WTC11 (cell line): ENCODE measurements at regions not wholly inside any gene's neighbourhood (a gene's known extent, or its start where the extent isn't known, plus 50 kb on each side); places are given as distances from the start of the nearest gene placed in this dataset.

ENCODE experiments used
- ATAC-seq: fragments of 200-7000 bp; cut with Tn5 transposase; 2 replicates; pipeline ENCODE4 v1.10.0; 2021; ENCODE audit warnings: mild to moderate bottlenecking, moderate library complexity
- CTCF ChIA-PET: fragments of 300-600 bp; sonication (Branson Sonifier 250); formaldehyde crosslinking; loops from one replicate; lab custom pipeline; 2021; ENCODE audit warnings: antibody characterized with exemption; lab: Charles Lee
- POLR2A ChIA-PET: fragments of 350-600 bp; sonication (Branson Sonifier 250); formaldehyde crosslinking; loops from one replicate; lab custom pipeline; 2021; ENCODE audit warnings: antibody characterized with exemption; lab: Charles Lee
- DNase-seq: peaks from one replicate; pipeline ENCODE4 v3.0.0; 2021; ENCODE audit warnings: low spot score
- H3K27ac Mint-ChIP-seq: 2 replicates; pipeline ENCODE4 v1.8.0; 2021; ENCODE audit warnings: mixed read lengths
- H3K27me3 Mint-ChIP-seq: 2 replicates; pipeline ENCODE4 v1.8.0; 2021; ENCODE audit warnings: low read depth, mild to moderate bottlenecking, moderate library complexity, mixed read lengths
- H3K36me3 Mint-ChIP-seq: 2 replicates; pipeline ENCODE4 v1.8.0; 2021; ENCODE audit warnings: mixed read lengths
- H3K4me1 Mint-ChIP-seq: 2 replicates; pipeline ENCODE4 v1.8.0; 2022; ENCODE audit warnings: mixed read lengths
- H3K4me3 Mint-ChIP-seq: 2 replicates; pipeline ENCODE4 v1.8.0; 2021; ENCODE audit warnings: mild to moderate bottlenecking, moderate library complexity, mixed read lengths
- H3K9me3 Mint-ChIP-seq: 2 replicates; pipeline ENCODE4 v1.8.0; 2021; ENCODE audit warnings: mixed read lengths
- CREB1 ChIP-seq: sonication (generic); formaldehyde crosslinking; IDR thresholded peaks from 2 replicates; pipeline ENCODE4 v1.8.0; 2023; ENCODE audit warnings: mild to moderate bottlenecking, missing genetic modification reagents
- E2F4 ChIP-seq: sonication (generic); formaldehyde crosslinking; IDR thresholded peaks from 2 replicates; pipeline ENCODE4 v1.8.1; 2022; ENCODE audit warnings: low read depth, mild to moderate bottlenecking, moderate library complexity, missing genetic modification reagents, borderline replicate concordance
- FOXJ3 ChIP-seq: sonication (generic); formaldehyde crosslinking; IDR thresholded peaks from 2 replicates; pipeline ENCODE4 v1.9.0; 2021; ENCODE audit warnings: missing genetic modification reagents, mild to moderate bottlenecking, borderline replicate concordance
- FOXK1 ChIP-seq: sonication (generic); formaldehyde crosslinking; IDR thresholded peaks from 2 replicates; pipeline ENCODE4 v1.8.0; 2022; ENCODE audit warnings: mild to moderate bottlenecking, moderate library complexity, missing genetic modification reagents
- KAT7 ChIP-seq: sonication (generic); formaldehyde crosslinking; IDR thresholded peaks from 2 replicates; pipeline ENCODE4 v1.8.1; 2023; ENCODE audit warnings: missing genetic modification reagents, mild to moderate bottlenecking, borderline replicate concordance
- MLX ChIP-seq: sonication (generic); formaldehyde crosslinking; IDR thresholded peaks from 2 replicates; pipeline ENCODE4 v1.8.1; 2023; ENCODE audit warnings: mild to moderate bottlenecking, missing genetic modification reagents, moderate library complexity
- NFATC4 ChIP-seq: fragments of 250-450 bp; sonication (Bioruptor Pico); IDR thresholded peaks from 2 replicates; pipeline ENCODE4 v1.9.0; 2021; ENCODE audit warnings: mild to moderate bottlenecking
- NR1H2 ChIP-seq: sonication (generic); formaldehyde crosslinking; IDR thresholded peaks from 2 replicates; pipeline ENCODE4 v1.9.0; 2021; ENCODE audit warnings: mild to moderate bottlenecking, moderate library complexity, missing genetic modification reagents
- NR3C1 ChIP-seq: sonication (generic); formaldehyde crosslinking; conservative IDR thresholded peaks from 2 replicates; pipeline ENCODE4 v1.8.1; 2023; ENCODE audit warnings: low read depth, mild to moderate bottlenecking, missing genetic modification reagents
- RELA ChIP-seq: sonication (generic); formaldehyde crosslinking; IDR thresholded peaks from 2 replicates; pipeline ENCODE4 v1.8.1; 2022; ENCODE audit warnings: missing genetic modification reagents, mild to moderate bottlenecking, borderline replicate concordance
- SMAD3 ChIP-seq: sonication (generic); formaldehyde crosslinking; IDR thresholded peaks from 2 replicates; pipeline ENCODE4 v1.8.0; 2022; ENCODE audit warnings: missing genetic modification reagents, mild to moderate bottlenecking, borderline replicate concordance
- ZNF425 ChIP-seq: fragments of 250-450 bp; sonication (Bioruptor Pico); conservative IDR thresholded peaks from 2 replicates; pipeline ENCODE4 v1.9.0; 2021; ENCODE audit warnings: mild to moderate bottlenecking
- TF ChIP-seq, protein P1 (sequence below): sonication (generic); formaldehyde crosslinking; IDR thresholded peaks from 2 replicates; pipeline ENCODE4 v1.8.0; 2023; ENCODE audit warnings: missing genetic modification reagents
- TF ChIP-seq, protein P2 (sequence below): sonication (generic); formaldehyde crosslinking; IDR thresholded peaks from 2 replicates; pipeline ENCODE4 v1.8.1; 2022; ENCODE audit warnings: missing genetic modification reagents, borderline replicate concordance
- TF ChIP-seq, protein P3 (sequence below): sonication (generic); formaldehyde crosslinking; IDR thresholded peaks from 2 replicates; pipeline ENCODE4 v1.8.1; 2023; ENCODE audit warnings: mild to moderate bottlenecking, missing genetic modification reagents, moderate library complexity
- TF ChIP-seq, protein P4 (sequence below): sonication (generic); formaldehyde crosslinking; IDR thresholded peaks from 2 replicates; pipeline ENCODE4 v1.8.0; 2022; ENCODE audit warnings: mild to moderate bottlenecking, missing genetic modification reagents

DNA sequence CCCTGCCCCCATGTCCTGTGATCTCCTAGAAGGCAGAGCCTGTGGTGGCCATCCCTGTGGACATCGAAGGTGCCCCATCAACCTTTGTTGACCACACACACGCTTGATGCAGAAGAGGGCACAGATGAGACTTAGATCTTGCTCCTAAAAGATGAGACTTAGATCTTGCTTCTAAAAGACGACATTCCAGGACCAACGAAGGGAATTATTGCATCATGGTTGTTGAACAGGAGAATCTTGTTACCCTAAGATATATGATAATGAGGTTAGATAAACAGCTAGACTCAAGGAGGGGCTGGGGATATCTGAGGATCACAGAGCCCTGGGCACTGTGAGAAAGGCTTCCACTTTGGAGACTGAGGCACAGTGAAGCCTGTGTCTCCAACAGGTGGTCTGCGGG, 91.1 kb upstream of the WSCD2 start (continued):
- TF ChIP-seq E2F4 (CRISPR knock-in tag) (no peak), NR1H2 (no peak), NFATC4 (CRISPR knock-in tag) (no peak), MLX (no peak)
- TF ChIP-seq, protein P1, sequence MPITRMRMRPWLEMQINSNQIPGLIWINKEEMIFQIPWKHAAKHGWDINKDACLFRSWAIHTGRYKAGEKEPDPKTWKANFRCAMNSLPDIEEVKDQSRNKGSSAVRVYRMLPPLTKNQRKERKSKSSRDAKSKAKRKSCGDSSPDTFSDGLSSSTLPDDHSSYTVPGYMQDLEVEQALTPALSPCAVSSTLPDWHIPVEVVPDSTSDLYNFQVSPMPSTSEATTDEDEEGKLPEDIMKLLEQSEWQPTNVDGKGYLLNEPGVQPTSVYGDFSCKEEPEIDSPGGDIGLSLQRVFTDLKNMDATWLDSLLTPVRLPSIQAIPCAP (CRISPR knock-in tag): no peak

GRCh38 chr12:108039794-108040193, 89.3 kb upstream of the WSCD2 start:
- DNase-seq (no peak), ATAC-seq (no peak)
- no peak overlapping the region for H3K27ac Mint-ChIP-seq
- H3K27me3 Mint-ChIP-seq: peaks cover 19% of the 10 kb centered on the region
- H3K4me1 Mint-ChIP-seq: no peaks in the 10 kb centered on the region
- ChIA-PET CTCF (interaction anchor here (1.7 kb wide), 1 partner anchor 47 kb away, joined by 7 read pairs; no protein-coding TSS in a partner anchor), POLR2A (no interaction called here)
- no peaks in the 10 kb centered on the region for H3K36me3 Mint-ChIP-seq
- no peak overlapping the region for H3K4me3 Mint-ChIP-seq
- H3K9me3 Mint-ChIP-seq: no peaks in the 10 kb centered on the region
- TF ChIP-seq, protein P2, sequence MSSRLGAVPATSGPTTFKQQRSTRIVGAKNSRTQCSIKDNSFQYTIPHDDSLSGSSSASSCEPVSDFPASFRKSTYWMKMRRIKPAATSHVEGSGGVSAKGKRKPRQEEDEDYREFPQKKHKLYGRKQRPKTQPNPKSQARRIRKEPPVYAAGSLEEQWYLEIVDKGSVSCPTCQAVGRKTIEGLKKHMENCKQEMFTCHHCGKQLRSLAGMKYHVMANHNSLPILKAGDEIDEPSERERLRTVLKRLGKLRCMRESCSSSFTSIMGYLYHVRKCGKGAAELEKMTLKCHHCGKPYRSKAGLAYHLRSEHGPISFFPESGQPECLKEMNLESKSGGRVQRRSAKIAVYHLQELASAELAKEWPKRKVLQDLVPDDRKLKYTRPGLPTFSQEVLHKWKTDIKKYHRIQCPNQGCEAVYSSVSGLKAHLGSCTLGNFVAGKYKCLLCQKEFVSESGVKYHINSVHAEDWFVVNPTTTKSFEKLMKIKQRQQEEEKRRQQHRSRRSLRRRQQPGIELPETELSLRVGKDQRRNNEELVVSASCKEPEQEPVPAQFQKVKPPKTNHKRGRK (CRISPR knock-in tag): no peak
- TF ChIP-seq CREB1 (CRISPR knock-in tag) (no peak), MLX (no peak), FOXK1 (no peak), KAT7 (CRISPR knock-in tag) (no peak), ZNF425 (no peak), FOXJ3 (CRISPR knock-in tag) (no peak), NR1H2 (no peak), NR3C1 (CRISPR knock-in tag) (no peak), SMAD3 (CRISPR knock-in tag) (no peak), RELA (no peak)
- TF ChIP-seq, protein P3, sequence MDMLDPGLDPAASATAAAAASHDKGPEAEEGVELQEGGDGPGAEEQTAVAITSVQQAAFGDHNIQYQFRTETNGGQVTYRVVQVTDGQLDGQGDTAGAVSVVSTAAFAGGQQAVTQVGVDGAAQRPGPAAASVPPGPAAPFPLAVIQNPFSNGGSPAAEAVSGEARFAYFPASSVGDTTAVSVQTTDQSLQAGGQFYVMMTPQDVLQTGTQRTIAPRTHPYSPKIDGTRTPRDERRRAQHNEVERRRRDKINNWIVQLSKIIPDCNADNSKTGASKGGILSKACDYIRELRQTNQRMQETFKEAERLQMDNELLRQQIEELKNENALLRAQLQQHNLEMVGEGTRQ: no peak
- TF ChIP-seq, protein P4, sequence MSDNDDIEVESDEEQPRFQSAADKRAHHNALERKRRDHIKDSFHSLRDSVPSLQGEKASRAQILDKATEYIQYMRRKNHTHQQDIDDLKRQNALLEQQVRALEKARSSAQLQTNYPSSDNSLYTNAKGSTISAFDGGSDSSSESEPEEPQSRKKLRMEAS (CRISPR knock-in tag): no peak
